IPS DF 6.9 (cell line): ENCODE measurements at regions not wholly inside any gene's neighbourhood (a gene's known extent, or its start where the extent isn't known, plus 50 kb on each side); places are given as distances from the start of the nearest gene placed in this dataset.

Experiments used
- DNase-seq: peaks from one replicate; pipeline ENCODE4 v3.0.0-alpha.2; 2013; ENCODE audit warnings: low read depth, low spot score
- H3K27ac ChIP-seq: one replicate; pipeline ENCODE4 v1.5.1; 2013; ENCODE audit warnings: low read length, control low read depth
- H3K27me3 ChIP-seq: 2 replicates; pipeline ENCODE4 v1.6.1; 2013; ENCODE audit warnings: mild to moderate bottlenecking, low read length; ENCODE audit not compliant: control insufficient read depth, insufficient read depth
- H3K36me3 ChIP-seq: 2 replicates; pipeline ENCODE4 v1.6.1; 2013; ENCODE audit warnings: low read length; ENCODE audit not compliant: control insufficient read depth, insufficient read depth
- H3K4me1 ChIP-seq: 2 replicates; pipeline ENCODE4 v1.6.1; 2013; ENCODE audit warnings: low read length; ENCODE audit not compliant: control insufficient read depth, insufficient read depth
- H3K4me3 ChIP-seq: 2 replicates; pipeline ENCODE4 v1.5.1; 2013; ENCODE audit warnings: mild to moderate bottlenecking, low read length
- H3K9me3 ChIP-seq: 2 replicates; pipeline ENCODE4 v1.6.1; 2013; ENCODE audit warnings: low read length, inconsistent platforms; ENCODE audit not compliant: control insufficient read depth, insufficient read depth
- WGBS: extraction: QIAGEN DNeasy Blood & Tissue Kit; methylation state at CpG from one replicate; pipeline ENCODE4 v1.1.7; 2013; ENCODE audit warnings: mixed read lengths, missing lambda C conversion rate; ENCODE audit not compliant: insufficient read length, insufficient coverage; 5-methylcytosine and 5-hydroxymethylcytosine counted together

DNA sequence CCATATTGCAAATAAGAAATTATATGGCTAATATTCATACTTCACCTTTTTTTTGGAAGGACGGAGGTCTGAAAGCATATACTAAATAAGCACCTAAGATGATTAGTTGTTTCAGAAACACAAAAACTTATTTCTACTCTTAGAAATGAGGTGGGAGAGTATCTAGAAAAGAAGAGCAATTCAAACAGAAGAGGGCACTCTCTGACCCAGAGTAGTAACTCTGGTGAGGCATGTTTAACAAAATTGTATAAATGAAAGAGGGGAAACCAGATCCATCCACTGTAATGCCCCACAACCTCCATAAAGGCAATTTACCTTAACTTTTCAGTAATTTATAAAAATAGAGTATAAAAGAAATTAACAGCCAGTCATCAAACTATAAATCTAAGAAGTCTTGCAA is 669.6 kb upstream of the VRK2 start:
- Histone ChIP-seq H3K27me3 (no peaks in the 10 kb centered on the region), H3K4me1 (no peaks in the 10 kb centered on the region), H3K36me3 (no peaks in the 10 kb centered on the region), H3K27ac (no peak overlapping the region), H3K4me3 (no peak overlapping the region), H3K9me3 (no peaks in the 10 kb centered on the region)
- no peak for DNase-seq
- no CpG with 5 or more reads among the region's 1 CpG for WGBS

DNA sequence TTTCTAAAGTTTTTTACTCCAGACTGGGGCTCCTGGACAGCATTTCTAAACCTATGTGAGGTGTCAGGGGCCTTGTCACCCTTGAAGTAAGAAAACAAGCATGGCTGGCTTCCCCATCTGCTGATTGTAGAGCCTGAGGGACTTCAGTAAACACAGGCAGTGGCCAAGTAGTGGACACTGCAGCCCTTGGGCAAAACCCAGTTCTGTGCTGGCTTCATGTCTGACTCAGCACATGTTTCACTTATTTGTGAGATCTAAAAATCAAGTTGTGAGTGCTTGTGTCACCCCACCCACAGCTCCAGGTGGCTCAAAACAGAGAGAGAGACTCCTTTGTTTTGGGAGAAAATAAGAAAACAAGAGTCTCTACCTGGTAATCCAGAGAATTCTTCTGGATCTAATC is 660.3 kb upstream of the VRK2 start:
- Histone ChIP-seq H3K9me3 (no peaks in the 10 kb centered on the region), H3K4me1 (no peaks in the 10 kb centered on the region), H3K27ac (no peak overlapping the region), H3K4me3 (no peak overlapping the region), H3K36me3 (no peaks in the 10 kb centered on the region), H3K27me3 (no peaks in the 10 kb centered on the region)
- DNase-seq = no peak

DNA sequence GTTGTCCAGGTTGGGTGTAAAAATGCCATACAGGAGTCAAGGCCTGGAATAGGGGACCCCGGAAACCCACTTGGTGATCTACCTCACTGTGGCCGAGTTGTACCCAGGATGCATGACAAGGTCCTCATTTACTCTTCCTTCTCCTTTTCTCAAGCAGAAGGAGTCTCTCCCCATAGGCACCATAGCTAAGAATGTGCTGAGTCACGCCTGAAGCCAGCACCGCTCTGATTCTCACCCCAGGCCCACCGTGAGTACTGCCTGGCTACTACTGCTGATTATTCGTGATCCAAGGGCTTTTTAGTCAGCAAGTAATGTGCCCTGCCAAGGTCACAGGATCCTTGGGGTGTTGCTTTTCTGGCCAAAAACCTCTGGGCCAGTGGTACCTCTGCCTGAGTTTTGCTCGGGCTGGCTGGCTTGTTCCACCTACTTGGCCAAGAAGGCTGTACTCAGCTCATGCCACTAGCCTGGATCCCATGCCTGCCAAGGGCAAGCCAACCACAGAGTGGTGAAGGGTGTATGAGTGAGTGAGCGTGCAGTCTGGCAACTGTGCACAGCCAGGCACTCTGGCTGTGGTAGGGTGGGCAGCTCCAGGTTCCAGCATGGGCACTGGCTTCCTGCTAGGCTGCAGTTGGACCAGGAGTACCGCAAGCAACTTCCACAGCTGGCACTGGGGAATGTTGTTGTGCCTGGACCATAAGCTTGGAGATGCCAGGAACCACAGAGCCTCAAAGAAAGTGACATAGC is 650.1 kb upstream of the VRK2 start:
- no peaks in the 10 kb centered on the region for H3K27me3 ChIP-seq
- H3K4me3 ChIP-seq = no peak overlapping the region
- peaks cover 1% of the 10 kb centered on the region; the same call in 1 of the 2 replicates for H3K4me1 ChIP-seq
- no CpG with 5 or more reads among the region's 9 CpGs for WGBS
- H3K27ac ChIP-seq = no peak overlapping the region
- no peaks in the 10 kb centered on the region for H3K36me3 ChIP-seq
- H3K9me3 ChIP-seq = no peaks in the 10 kb centered on the region
- DNase-seq = no peak

- Histone ChIP-seq H3K9me3 (no peaks in the 10 kb centered on the region), H3K27ac (no peak overlapping the region), H3K36me3 (no peaks in the 10 kb centered on the region), H3K27me3 (no peaks in the 10 kb centered on the region), H3K4me3 (no peak overlapping the region), H3K4me1 (peaks cover 1% of the 10 kb centered on the region; the same call in 1 of the 2 replicates)
- DNase-seq = no peak
- no CpG with 5 or more reads among the region's 20 CpGs for WGBS
Observed at GRCh38 chr2:57397550-57398360, 648.9 kb upstream of the VRK2 start.

DNA sequence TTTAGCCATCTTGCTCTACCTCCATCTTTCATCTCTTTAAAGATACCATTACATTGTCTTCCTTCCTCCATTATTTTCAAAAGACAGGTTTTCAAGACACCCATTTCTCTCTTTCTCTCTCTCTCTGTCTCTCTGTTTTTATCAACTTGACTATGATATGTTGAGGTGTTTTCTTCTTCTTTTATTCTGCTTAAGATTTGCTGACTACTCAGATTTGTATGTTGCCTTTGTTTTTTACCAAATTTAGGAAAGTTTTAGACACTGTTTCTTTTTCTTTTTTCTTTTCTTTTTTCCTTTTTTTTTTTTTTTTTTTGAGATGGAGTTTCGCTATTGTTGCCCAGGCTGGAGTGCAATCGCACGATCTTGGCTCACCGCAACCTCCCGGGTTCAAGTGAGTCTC is 647.5 kb upstream of the VRK2 start:
- DNase-seq = no peak
- H3K4me1 ChIP-seq = peaks cover 1% of the 10 kb centered on the region; the same call in 1 of the 2 replicates
- no peaks in the 10 kb centered on the region for H3K36me3 ChIP-seq
- WGBS = no CpG with 5 or more reads among the region's 5 CpGs
- no peak overlapping the region for H3K27ac ChIP-seq
- no peaks in the 10 kb centered on the region for H3K9me3 ChIP-seq
- H3K4me3 ChIP-seq = no peak overlapping the region
- H3K27me3 ChIP-seq = no peaks in the 10 kb centered on the region

GRCh38 chr2:57402096-57402495 is 644.5 kb upstream of the VRK2 start:
- H3K9me3 ChIP-seq = no peaks in the 10 kb centered on the region
- H3K4me1 ChIP-seq = no peaks in the 10 kb centered on the region
- WGBS = no CpG with 5 or more reads among the region's 2 CpGs
- no peaks in the 10 kb centered on the region for H3K27me3 ChIP-seq
- H3K36me3 ChIP-seq = no peaks in the 10 kb centered on the region
- no peak overlapping the region for H3K27ac ChIP-seq
- H3K4me3 ChIP-seq = no peak overlapping the region
- DNase-seq = no peak

- Histone ChIP-seq H3K27ac (no peak overlapping the region), H3K4me3 (no peak overlapping the region), H3K9me3 (no peaks in the 10 kb centered on the region), H3K27me3 (no peaks in the 10 kb centered on the region), H3K36me3 (no peaks in the 10 kb centered on the region), H3K4me1 (no peaks in the 10 kb centered on the region)
- no CpG with 5 or more reads among the region's 1 CpG for WGBS
- DNase-seq = no peak
Observed at GRCh38 chr2:57402755-57403154, 643.9 kb upstream of the VRK2 start.

DNA sequence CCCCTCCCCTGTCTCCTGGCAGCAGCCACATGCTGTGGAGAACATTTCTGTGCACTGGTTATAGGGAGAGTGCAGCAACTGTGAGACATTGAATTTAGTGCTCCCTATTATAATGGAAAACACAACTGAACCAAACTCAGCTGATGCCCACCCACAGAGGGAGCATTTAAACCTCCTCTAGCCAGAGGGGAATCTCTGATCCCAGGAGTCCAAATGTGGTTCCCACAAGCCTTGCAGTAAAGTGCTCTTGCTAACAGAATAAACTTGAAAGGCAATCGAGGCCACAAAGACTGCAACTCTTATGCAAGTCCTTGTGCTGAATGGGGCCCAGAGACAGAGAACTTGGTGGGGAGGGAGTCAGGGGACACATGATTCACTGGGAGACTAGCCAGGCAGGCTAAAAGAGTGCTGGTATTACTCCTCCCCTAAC is 638.8 kb upstream of the VRK2 start:
- Histone ChIP-seq H3K36me3 (no peaks in the 10 kb centered on the region), H3K9me3 (no peaks in the 10 kb centered on the region), H3K27ac (no peak overlapping the region), H3K27me3 (no peaks in the 10 kb centered on the region), H3K4me1 (peaks cover 6% of the 10 kb centered on the region), H3K4me3 (no peak overlapping the region)
- WGBS = no CpG with 5 or more reads among the region's 1 CpG
- no peak for DNase-seq

- Histone ChIP-seq H3K27ac (no peak overlapping the region), H3K4me3 (no peak overlapping the region), H3K4me1 (peaks cover 6% of the 10 kb centered on the region), H3K36me3 (no peaks in the 10 kb centered on the region), H3K9me3 (no peaks in the 10 kb centered on the region), H3K27me3 (no peaks in the 10 kb centered on the region)
- DNase-seq = no peak
- WGBS = no CpG with 5 or more reads among the region's 1 CpG
Observed at GRCh38 chr2:57408587-57408986, 638.0 kb upstream of the VRK2 start.

GRCh38 chr2:57417007-57417406 is 629.6 kb upstream of the VRK2 start:
- H3K27me3 ChIP-seq = no peaks in the 10 kb centered on the region
- H3K9me3 ChIP-seq = no peaks in the 10 kb centered on the region
- DNase-seq = no peak
- WGBS = no CpG with 5 or more reads among the region's 4 CpGs
- H3K27ac ChIP-seq = no peak overlapping the region
- H3K4me1 ChIP-seq = no peaks in the 10 kb centered on the region
- H3K4me3 ChIP-seq = no peak overlapping the region
- no peaks in the 10 kb centered on the region for H3K36me3 ChIP-seq
